GM12875 (cell line): ENCODE measurements at regions not wholly inside any gene's neighbourhood (a gene's known extent, or its start where the extent isn't known, plus 50 kb on each side); places are given as distances from the start of the nearest gene placed in this dataset.

Experiments
- H3K4me3 ChIP-seq: one replicate; pipeline ENCODE4 v1.5.1; 2011; ENCODE audit warnings: low read depth, low read length, control low read depth
- CTCF ChIP-seq: IDR thresholded peaks from 2 replicates; pipeline ENCODE4 v1.5.1; 2011; ENCODE audit warnings: low read depth, mild to moderate bottlenecking, control low read depth, inconsistent platforms, low read length, moderate library complexity, borderline replicate concordance; ENCODE audit not compliant: insufficient read depth

GRCh38 chr7:22561321-22561811 lies 61.4 kb upstream of the STEAP1B start:
- H3K4me3 ChIP-seq = no peak overlapping the region
- no peak for TF ChIP-seq CTCF

DNA sequence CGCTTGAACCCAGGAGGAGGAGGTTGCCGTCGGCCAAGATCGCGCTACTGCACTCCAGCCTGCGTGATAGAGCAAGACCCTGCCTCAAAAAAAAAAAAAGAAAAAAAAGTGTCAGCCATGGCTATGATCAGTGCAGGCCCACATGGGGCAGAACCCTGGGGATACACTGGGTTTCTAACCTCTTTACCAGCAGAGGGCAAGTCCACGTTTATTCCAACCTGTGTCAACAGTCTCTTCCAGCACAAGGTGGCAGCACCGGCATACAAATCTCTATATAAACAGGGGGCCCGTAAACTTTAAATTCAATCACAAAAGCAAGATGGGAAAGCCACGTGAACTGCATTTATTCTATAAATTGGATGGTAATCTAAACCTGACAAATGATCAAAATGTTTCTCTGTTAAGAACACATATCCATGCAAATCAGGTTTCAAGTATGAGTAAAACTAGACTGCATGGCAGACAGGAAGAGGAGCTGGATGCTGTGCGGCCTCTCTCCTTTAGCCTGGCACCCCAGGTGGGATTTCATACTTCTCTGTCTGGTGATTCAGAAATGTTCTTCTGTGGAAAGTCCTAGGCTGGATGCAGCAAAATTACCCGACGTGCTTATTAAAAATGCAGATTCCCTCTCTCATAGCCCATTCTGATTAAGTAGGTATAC lies 60.0 kb upstream of the STEAP1B start:
- TF ChIP-seq CTCF = peak; percentile 70
- H3K4me3 ChIP-seq = no peak overlapping the region

DNA sequence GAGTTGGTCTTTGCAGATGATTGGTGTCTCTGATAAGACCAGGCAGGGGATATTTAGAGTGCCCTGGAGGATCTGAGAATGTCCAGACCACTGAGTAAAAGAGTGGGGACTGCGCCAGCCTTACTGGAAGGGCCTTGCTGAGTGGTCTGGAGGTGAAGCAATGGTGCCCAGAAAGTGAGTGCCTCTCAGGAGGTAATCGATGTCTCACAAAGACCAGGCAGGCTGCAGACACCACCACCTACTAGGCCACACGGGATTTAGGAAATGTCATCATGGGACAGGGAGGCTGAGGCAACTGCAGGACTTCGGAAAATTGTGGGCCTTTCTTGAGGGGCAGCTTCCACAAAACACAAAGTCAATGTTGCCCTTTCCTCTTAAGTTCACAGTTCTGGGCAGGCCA lies 57.2 kb upstream of the STEAP1B start:
- H3K4me3 ChIP-seq = no peak overlapping the region
- no peak for TF ChIP-seq CTCF

GRCh38 chr7:22555476-22555875 lies 55.5 kb upstream of the STEAP1B start:
- no peak for TF ChIP-seq CTCF
- no peak overlapping the region for H3K4me3 ChIP-seq

DNA sequence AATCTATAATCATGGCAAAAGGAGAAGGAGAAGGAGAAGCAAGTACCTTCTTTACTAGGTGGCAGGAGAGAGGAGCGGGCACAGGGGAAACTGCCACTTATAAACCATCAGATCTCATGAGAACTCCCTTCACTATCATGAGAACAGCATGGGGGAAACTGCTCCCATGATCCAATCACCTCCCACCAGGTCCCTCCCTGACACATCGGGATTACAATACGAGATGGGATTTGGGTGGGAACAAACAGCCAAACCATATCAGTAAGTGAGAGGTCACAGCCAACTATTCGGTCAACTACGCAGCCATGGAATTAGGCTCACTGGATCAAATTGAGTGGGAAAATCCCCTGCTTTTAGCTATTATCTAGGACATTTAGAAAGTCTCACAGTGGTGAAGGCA lies 54.2 kb upstream of the STEAP1B start:
- H3K4me3 ChIP-seq = no peak overlapping the region
- no peak for TF ChIP-seq CTCF

- TF ChIP-seq CTCF = no peak
- no peak overlapping the region for H3K4me3 ChIP-seq
These were observed 52.0 kb upstream of the STEAP1B start for GRCh38 chr7:22551768-22552513.
